GM18511 (cell line): ENCODE measurements at regions not wholly inside any gene's neighbourhood (a gene's known extent, or its start where the extent isn't known, plus 50 kb on each side); places are given as distances from the start of the nearest gene placed in this dataset.

Experiments used
- ATAC-seq: cut with Tn5 transposase; IDR thresholded peaks from one replicate; pipeline ENCODE4 v1.9.1; 2021; ENCODE audit warnings: mild to moderate bottlenecking, moderate library complexity; ENCODE audit not compliant: unreplicated experiment

GRCh38 chr11:127574478-127574877 lies 573.9 kb upstream of the KIRREL3 start:
- no peak for ATAC-seq

- no peak for ATAC-seq
Observed at GRCh38 chr11:127568891-127569290, 568.3 kb upstream of the KIRREL3 start.

- ATAC-seq: no peak
Observed at GRCh38 chr11:127567237-127567932, 566.8 kb upstream of the KIRREL3 start.

GRCh38 chr11:127564810-127565209 lies 564.2 kb upstream of the KIRREL3 start:
- no peak for ATAC-seq

- no peak for ATAC-seq
Observed at GRCh38 chr11:127559978-127560377, 559.4 kb upstream of the KIRREL3 start.

GRCh38 chr11:127552446-127552845 lies 551.9 kb upstream of the KIRREL3 start:
- ATAC-seq: no peak

- ATAC-seq: no peak
Observed at GRCh38 chr11:127531167-127531566, 530.6 kb upstream of the KIRREL3 start.

GRCh38 chr11:127528297-127528696 lies 527.7 kb upstream of the KIRREL3 start:
- ATAC-seq: no peak

- no peak for ATAC-seq
Observed at GRCh38 chr11:127524618-127525017, 524.0 kb upstream of the KIRREL3 start.

GRCh38 chr11:127521413-127521812 lies 520.8 kb upstream of the KIRREL3 start:
- ATAC-seq: no peak

GRCh38 chr11:127507851-127508250 lies 507.3 kb upstream of the KIRREL3 start:
- ATAC-seq: no peak

GRCh38 chr11:127506647-127507046 lies 506.1 kb upstream of the KIRREL3 start:
- ATAC-seq: no peak

- no peak for ATAC-seq
Observed at GRCh38 chr11:127506126-127506525, 505.6 kb upstream of the KIRREL3 start.

GRCh38 chr11:127496165-127496564 lies 495.6 kb upstream of the KIRREL3 start:
- no peak for ATAC-seq

GRCh38 chr11:127493330-127494022 lies 492.9 kb upstream of the KIRREL3 start:
- no peak for ATAC-seq

GRCh38 chr11:127492029-127492428 lies 491.5 kb upstream of the KIRREL3 start:
- no peak for ATAC-seq

GRCh38 chr11:127491589-127491988 lies 491.0 kb upstream of the KIRREL3 start:
- ATAC-seq: no peak

GRCh38 chr11:127490896-127491295 lies 490.3 kb upstream of the KIRREL3 start:
- ATAC-seq: no peak

GRCh38 chr11:127485541-127485940 lies 485.0 kb upstream of the KIRREL3 start:
- ATAC-seq: no peak

- no peak for ATAC-seq
Observed at GRCh38 chr11:127481391-127481790, 480.8 kb upstream of the KIRREL3 start.

- ATAC-seq: no peak
Observed at GRCh38 chr11:127478826-127479225, 478.3 kb upstream of the KIRREL3 start.

- no peak for ATAC-seq
Observed at GRCh38 chr11:127474766-127475165, 474.2 kb upstream of the KIRREL3 start.

GRCh38 chr11:127472505-127472904 lies 471.9 kb upstream of the KIRREL3 start:
- ATAC-seq: no peak
